ENCODE measurements at regions not wholly inside any gene's neighbourhood (a gene's known extent, or its start where the extent isn't known, plus 50 kb on each side); places are given as distances from the start of the nearest gene placed in this dataset.

DNA sequence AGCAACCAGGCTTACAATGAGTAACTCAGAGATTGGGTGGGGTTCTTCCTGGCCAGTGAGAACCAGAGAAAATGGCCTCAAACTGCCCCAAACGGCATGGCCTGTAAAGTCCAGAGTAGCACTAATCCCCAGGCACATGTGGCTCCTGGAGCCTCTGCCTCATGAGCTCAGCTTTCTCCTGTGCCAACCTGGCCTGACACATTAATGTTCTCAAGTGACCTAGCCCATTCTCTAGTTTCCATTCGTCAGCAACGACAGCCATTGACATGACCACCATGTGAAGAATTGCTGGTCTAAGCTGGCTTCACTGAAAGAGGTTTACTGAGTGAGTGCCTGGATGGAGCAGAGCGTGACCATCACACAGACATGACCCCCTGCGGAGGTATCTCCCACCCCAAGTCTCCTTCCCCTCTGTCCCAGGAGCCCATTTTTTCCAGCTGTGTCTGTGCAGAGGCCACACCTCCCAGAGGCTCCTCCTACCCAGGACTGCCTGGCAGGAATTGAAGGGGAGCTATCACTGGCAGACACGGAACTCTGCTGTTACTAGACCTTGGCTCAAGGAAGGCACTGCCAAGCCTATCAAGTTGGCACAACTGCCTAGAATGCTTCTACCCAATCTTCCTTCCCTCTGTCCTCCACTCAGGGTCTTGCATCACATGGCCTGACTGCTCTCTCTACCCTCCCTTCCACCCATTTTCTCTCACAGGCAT lies 59.0 kb upstream of the BOD1 start:
- Histone ChIP-seq H3K27ac (no peak overlapping the region), H3K36me3 (no peaks in the 10 kb centered on the region), H3K4me1 (peaks cover 0 to 13% (median 9%) of the 10 kb centered on the region in 4 donors), H3K27me3 (no peaks in the 10 kb centered on the region), H3K4me3 (no peak overlapping the region), H3K9me3 (peaks cover 0 to 9% (median 9%) of the 10 kb centered on the region in 3 donors)
- DNase-seq, result no peak
- TF ChIP-seq, protein P1, sequence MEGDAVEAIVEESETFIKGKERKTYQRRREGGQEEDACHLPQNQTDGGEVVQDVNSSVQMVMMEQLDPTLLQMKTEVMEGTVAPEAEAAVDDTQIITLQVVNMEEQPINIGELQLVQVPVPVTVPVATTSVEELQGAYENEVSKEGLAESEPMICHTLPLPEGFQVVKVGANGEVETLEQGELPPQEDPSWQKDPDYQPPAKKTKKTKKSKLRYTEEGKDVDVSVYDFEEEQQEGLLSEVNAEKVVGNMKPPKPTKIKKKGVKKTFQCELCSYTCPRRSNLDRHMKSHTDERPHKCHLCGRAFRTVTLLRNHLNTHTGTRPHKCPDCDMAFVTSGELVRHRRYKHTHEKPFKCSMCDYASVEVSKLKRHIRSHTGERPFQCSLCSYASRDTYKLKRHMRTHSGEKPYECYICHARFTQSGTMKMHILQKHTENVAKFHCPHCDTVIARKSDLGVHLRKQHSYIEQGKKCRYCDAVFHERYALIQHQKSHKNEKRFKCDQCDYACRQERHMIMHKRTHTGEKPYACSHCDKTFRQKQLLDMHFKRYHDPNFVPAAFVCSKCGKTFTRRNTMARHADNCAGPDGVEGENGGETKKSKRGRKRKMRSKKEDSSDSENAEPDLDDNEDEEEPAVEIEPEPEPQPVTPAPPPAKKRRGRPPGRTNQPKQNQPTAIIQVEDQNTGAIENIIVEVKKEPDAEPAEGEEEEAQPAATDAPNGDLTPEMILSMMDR (IDR thresholded peaks at IDR 0.05), result no peak
- intact Hi-C loops (cut with DNase I; ENCODE audit: low total_unique reads), result no loop called here

DNA sequence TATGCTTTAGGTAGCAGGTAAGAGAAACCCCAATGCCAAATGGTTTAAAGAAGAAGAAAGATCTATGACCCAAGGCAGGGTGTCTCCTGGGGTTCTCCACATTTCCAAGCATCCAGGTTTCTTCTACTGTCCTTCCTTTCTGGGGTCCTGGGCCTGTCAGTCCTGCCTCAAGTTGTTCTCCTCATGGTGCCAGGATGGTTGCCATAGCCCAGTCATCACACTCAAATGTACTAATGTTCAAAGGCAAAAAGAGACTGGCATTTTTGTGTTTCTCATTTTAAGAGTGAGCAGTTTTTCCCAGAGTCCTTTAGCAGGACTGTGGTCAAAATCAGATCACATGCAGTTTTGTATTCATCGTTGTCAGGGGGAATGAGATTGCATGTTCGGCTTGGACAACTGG lies 59.9 kb upstream of the BOD1 start:
- H3K4me3 ChIP-seq, result no peak overlapping the region
- no peak for DNase-seq
- peaks cover 0 to 3% (median 1%) of the 10 kb centered on the region in 4 donors for H3K4me1 ChIP-seq
- TF ChIP-seq, protein P1 (IDR thresholded peaks at IDR 0.05), result no peak
- H3K9me3 ChIP-seq, result peaks cover 0 to 9% (median 9%) of the 10 kb centered on the region in 3 donors
- no peaks in the 10 kb centered on the region for H3K36me3 ChIP-seq
- intact Hi-C loops (cut with DNase I; ENCODE audit: low total_unique reads), result no loop called here
- no peaks in the 10 kb centered on the region for H3K27me3 ChIP-seq
- H3K27ac ChIP-seq, result no peak overlapping the region

DNA sequence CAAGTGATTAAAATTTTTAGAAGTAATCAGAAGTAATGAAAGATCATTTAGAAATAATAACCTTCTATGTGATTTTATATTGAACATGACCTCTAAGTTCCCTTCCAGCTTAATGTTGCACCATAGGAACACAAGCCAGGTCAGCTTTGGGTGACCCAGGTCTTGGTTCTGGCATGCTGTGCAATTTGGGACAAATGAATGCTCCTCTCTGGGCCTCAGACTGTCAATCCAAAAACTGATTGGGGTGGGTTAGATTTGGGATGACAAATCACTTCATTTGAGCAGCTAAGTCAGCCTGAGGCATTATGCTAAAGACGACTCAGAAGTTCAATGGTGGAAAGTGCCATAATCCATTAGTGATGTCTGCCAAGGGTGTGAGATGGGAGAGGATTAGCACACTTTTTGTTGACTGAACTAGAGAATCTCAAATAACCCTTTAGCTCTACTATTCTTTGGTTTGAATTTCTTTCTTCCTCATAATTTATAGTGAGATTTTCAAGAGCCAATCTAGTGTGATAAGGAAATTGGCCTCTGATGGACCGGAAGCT lies 60.7 kb upstream of the BOD1 start:
- H3K27ac ChIP-seq, result no peak overlapping the region
- H3K9me3 ChIP-seq, result peaks cover 0 to 9% (median 9%) of the 10 kb centered on the region in 3 donors
- no peaks in the 10 kb centered on the region for H3K4me1 ChIP-seq
- no peaks in the 10 kb centered on the region for H3K36me3 ChIP-seq
- intact Hi-C loops (cut with DNase I; ENCODE audit: low total_unique reads), result no loop called here
- no peaks in the 10 kb centered on the region for H3K27me3 ChIP-seq
- no peak overlapping the region for H3K4me3 ChIP-seq
- TF ChIP-seq, protein P1 (IDR thresholded peaks at IDR 0.05), result no peak
- no peak for DNase-seq

DNA sequence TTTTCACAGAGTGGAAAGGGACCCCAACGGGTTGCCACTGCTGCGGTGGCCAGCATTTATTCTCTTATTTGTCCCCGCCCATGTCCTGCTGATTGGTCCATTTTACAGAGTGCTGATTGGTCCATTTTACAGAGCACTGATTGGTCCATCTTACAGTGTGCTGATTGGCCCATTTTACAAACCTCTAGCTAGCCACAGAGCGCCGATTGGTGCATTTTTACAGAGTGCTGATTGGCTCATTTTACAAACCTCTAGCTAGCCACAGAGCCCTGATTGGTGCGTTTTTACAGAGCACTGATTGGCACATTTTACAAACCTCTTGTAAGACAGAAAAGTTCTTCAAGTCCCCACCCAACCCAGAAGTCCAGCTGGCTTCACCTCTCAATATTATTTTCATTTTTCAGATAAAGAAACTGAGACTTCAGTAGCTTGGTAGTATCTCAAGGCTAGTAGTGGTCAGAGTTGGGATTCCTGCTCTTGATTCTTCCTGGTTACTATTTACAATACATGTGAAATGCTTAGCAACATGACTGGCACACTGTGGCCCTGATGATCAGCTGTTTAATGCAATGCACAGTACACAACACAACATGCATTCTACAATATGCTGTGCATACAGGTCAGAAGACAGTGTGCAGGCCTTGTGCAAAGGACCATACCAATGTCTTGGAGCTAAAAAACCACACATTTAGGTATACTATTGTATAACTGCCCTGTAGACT lies 63.6 kb upstream of the BOD1 start:
- Histone ChIP-seq H3K27me3 (no peaks in the 10 kb centered on the region), H3K4me1 (no peaks in the 10 kb centered on the region), H3K9me3 (peaks cover 0 to 5% (median 4%) of the 10 kb centered on the region in 3 donors), H3K4me3 (no peak overlapping the region), H3K27ac (no peak overlapping the region), H3K36me3 (no peaks in the 10 kb centered on the region)
- DNase-seq, result no peak
- TF ChIP-seq, protein P1 (IDR thresholded peaks at IDR 0.05), result no peak
- intact Hi-C loops (cut with DNase I; ENCODE audit: low total_unique reads), result no loop called here

DNA sequence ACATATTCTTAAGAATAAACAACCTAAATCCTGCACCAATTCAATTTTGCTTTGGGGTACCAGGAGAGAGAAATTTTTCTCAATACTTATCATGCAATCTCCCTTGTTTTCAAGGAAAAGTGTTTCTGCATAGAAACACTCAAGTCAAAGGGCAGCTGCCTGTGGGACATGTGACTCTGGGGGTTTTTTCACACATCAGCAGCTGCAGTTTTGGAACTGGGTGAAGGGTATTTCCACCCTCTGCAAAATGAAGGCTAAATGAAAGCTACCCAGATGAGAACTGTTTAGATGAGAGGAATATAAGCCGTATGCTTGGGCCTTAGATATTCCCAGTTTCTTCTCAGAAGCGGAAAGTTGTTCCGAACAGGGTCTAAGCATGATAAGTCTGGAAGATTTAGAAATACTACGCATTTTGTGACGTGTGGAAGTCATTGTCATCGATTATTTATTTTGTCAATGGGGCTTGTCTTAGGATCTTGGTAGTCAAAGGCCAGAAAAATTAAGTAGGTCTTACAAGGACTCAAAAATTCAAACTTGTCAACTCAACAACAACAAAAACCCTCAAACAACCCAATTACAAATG lies 64.3 kb upstream of the BOD1 start:
- TF ChIP-seq, protein P1 (IDR thresholded peaks at IDR 0.05), result no peak
- no peak for DNase-seq
- Histone ChIP-seq H3K27me3 (no peaks in the 10 kb centered on the region), H3K36me3 (no peaks in the 10 kb centered on the region), H3K4me3 (no peak overlapping the region), H3K27ac (no peak overlapping the region), H3K4me1 (no peaks in the 10 kb centered on the region), H3K9me3 (no peaks in the 10 kb centered on the region)
- intact Hi-C loops (cut with DNase I; ENCODE audit: low total_unique reads), result no loop called here

Measured in tibial artery (tissue), 4 donors.